ENCODE measurements at regions not wholly inside any gene's neighbourhood (a gene's known extent, or its start where the extent isn't known, plus 50 kb on each side); places are given as distances from the start of the nearest gene placed in this dataset.

- no peak for TF ChIP-seq CTCF (conservative IDR thresholded peaks at IDR 0.05 in 1 of 2, IDR thresholded peaks at IDR 0.05 in 1 of 2; ENCODE audit: low read depth in 1 of 2, low read length in 2 of 2)
- TF ChIP-seq EZH2 (IDR thresholded peaks at IDR 0.05; ENCODE audit: low read length, missing control alignments), result no peak
Observed at GRCh38 chr18:42336139-42336538, 381.1 kb downstream of the PIK3C3 start.

All from fibroblast of lung (primary cell).